TTC549 (cell line): ENCODE measurements at regions not wholly inside any gene's neighbourhood (a gene's known extent, or its start where the extent isn't known, plus 50 kb on each side); places are given as distances from the start of the nearest gene placed in this dataset.

ENCODE experiments used
- FAIRE-seq: peaks from 2 replicates; lab custom pipeline; 2012; peaks lifted over from hg19 to GRCh38; lab: Jason Lieb, UNC

- FAIRE-seq = no peak
Measured at GRCh38 chr3:26536955-26537354, 85.6 kb upstream of the LRRC3B start.

DNA sequence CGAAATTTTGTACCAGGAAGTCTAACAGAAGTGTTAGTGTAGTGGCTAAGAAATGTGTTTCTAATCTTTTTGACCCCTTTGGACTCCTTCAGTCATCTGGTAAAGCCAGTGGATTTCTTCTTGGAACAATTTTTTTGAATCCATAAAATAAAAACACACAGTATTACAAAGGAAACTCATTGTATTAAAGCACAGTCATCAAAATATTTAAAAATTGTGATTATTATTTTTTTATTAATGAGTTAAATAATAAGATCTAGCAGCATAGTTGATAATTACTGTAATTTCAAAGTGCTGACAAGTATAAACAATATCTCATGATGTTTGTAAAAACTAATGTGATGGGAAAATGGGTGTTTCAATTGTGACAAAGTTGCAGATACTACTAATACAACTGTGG lies 72.2 kb upstream of the LRRC3B start:
- FAIRE-seq = no peak

DNA sequence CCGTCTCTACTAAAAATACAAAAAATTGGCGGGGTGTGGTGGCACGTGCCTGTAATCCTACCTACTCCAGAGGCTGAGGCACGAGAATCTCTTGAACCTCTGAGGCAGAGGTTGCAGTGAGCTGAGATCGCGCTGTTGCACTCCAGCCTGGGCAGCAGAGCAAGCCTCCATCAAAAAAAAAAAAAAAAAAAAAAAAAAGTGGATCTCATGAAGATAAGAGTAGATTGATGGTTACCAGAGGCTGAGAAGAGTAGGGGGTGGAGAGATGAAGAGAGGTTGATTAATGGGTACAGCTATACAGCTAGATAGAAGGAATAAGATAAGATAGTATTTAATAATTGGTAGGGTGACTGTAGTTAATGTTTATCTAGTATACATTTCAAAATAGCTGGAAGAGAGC lies 65.9 kb upstream of the LRRC3B start:
- no peak for FAIRE-seq

- FAIRE-seq = no peak
Measured at GRCh38 chr3:26558257-26558656, 64.3 kb upstream of the LRRC3B start.

DNA sequence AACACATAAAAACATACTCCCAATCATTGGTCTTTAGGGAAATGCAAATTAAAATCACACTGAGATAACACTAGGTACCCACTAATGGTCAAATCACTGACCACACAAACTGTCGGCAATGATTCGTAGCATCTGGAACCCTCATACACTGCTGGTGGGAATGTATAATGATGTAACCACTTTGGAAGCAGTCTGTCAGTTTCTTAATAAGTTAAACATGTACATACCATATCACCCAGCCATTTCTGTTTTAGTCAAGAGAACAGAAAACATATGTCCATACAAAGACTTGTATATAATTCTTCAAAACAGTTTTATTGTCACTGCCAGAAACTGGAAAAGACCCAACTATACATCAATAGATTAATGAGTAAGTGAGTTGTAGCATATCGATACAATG lies 63.3 kb upstream of the LRRC3B start:
- FAIRE-seq = no peak

- FAIRE-seq = no peak
Measured at GRCh38 chr3:26560081-26560480, 62.5 kb upstream of the LRRC3B start.

DNA sequence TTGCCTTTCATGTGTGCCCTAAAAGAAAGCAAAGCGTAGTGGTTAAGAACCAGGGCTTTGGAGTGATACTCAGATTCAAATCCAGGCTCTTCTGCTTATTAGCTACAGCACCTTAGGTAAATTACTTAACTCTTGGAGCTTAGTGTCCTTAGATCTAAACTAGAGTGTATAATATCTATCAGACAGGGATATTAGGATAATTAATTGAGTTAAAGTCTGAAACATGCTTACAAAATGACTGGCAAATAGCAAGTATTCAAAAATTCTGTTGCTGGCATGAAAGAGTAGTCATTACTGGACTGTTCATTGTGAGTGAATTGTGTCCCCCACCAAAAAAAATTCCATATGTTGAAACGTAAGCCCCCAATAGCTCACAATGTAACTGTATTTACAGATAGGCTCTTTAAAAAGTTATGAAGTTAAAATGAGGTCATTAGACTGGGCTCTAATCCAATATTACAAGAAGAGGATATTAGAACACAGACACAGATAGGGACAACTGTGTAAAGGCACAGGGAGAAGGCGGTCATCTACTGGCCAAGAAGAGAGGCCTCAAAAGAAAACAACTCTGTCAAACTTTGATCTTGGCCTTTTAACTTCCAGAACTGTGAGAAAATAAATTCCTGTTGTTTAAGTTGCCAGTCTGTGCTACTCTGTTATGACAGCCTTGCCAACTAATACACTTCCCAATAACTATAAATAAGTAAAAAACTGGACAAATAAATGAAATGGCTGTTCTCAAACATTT lies 60.4 kb upstream of the LRRC3B start:
- no peak for FAIRE-seq
